Stimulated activated naive CD4-positive, alpha-beta T cell (primary cell): ENCODE measurements at regions not wholly inside any gene's neighbourhood (a gene's known extent, or its start where the extent isn't known, plus 50 kb on each side); places are given as distances from the start of the nearest gene placed in this dataset.
"Not testable (repeated sequence)": the region's sequence is repeated elsewhere in the genome, so short reads cannot be mapped to it uniquely, and the experiment has no call there.

Experiments
- DNase-seq, 6 experiments: peaks; one replicate each; lab custom pipeline; 2025; lab: John Stamatoyannopoulos, UW

GRCh38 chr11:109677876-109678275 is 255.9 kb downstream of the C11orf87 start:
- DNase-seq, result no peak

GRCh38 chr11:109680127-109680526 is 258.1 kb downstream of the C11orf87 start:
- DNase-seq, result no peak

- DNase-seq, result not testable (repeated sequence)
These were observed 260.8 kb downstream of the C11orf87 start for GRCh38 chr11:109682788-109683187.

GRCh38 chr11:109695696-109696095 is 273.7 kb downstream of the C11orf87 start:
- no peak for DNase-seq

- DNase-seq, result no peak
These were observed 274.4 kb downstream of the C11orf87 start for GRCh38 chr11:109696191-109696897.

- DNase-seq, result no peak
These were observed 275.3 kb downstream of the C11orf87 start for GRCh38 chr11:109697140-109697843.

GRCh38 chr11:109698237-109698636 is 276.2 kb downstream of the C11orf87 start:
- DNase-seq, result no peak

- DNase-seq, result no peak
These were observed 282.4 kb downstream of the C11orf87 start for GRCh38 chr11:109704432-109704831.

- no peak for DNase-seq
These were observed 285.0 kb downstream of the C11orf87 start for GRCh38 chr11:109706945-109707344.

GRCh38 chr11:109707411-109707810 is 285.4 kb downstream of the C11orf87 start:
- DNase-seq, result no peak

- no peak for DNase-seq
These were observed 286.2 kb downstream of the C11orf87 start for GRCh38 chr11:109708184-109708583.

GRCh38 chr11:109714444-109714843 is 292.5 kb downstream of the C11orf87 start:
- not testable (repeated sequence) for DNase-seq

GRCh38 chr11:109715424-109715823 is 293.4 kb downstream of the C11orf87 start:
- DNase-seq, result not testable (repeated sequence)

GRCh38 chr11:109726061-109726460 is 304.1 kb downstream of the C11orf87 start:
- no peak for DNase-seq

GRCh38 chr11:109728056-109728455 is 306.1 kb downstream of the C11orf87 start:
- no peak for DNase-seq

- DNase-seq, result no peak
These were observed 307.8 kb downstream of the C11orf87 start for GRCh38 chr11:109729761-109730160.

GRCh38 chr11:109730669-109731068 is 308.7 kb downstream of the C11orf87 start:
- DNase-seq, result no peak

- no peak for DNase-seq
These were observed 309.5 kb downstream of the C11orf87 start for GRCh38 chr11:109731451-109731850.

- no peak for DNase-seq
These were observed 311.3 kb downstream of the C11orf87 start for GRCh38 chr11:109733245-109733644.

GRCh38 chr11:109734566-109734965 is 312.6 kb downstream of the C11orf87 start:
- DNase-seq, result no peak

- no peak for DNase-seq
These were observed 313.1 kb downstream of the C11orf87 start for GRCh38 chr11:109735128-109735527.

GRCh38 chr11:109739379-109739778 is 317.4 kb downstream of the C11orf87 start:
- no peak for DNase-seq

- no peak for DNase-seq
These were observed 324.1 kb downstream of the C11orf87 start for GRCh38 chr11:109745996-109746625.
